GM21381 (cell line): ENCODE measurements at regions not wholly inside any gene's neighbourhood (a gene's known extent, or its start where the extent isn't known, plus 50 kb on each side); places are given as distances from the start of the nearest gene placed in this dataset.
"Not testable (repeated sequence)": the region's sequence is repeated elsewhere in the genome, so short reads cannot be mapped to it uniquely, and the experiment has no call there.

Experiments used
- ATAC-seq: cut with Tn5 transposase; IDR thresholded peaks from one replicate; pipeline ENCODE4 v1.9.1; 2021; ENCODE audit warnings: mild to moderate bottlenecking, moderate library complexity; ENCODE audit not compliant: unreplicated experiment

DNA sequence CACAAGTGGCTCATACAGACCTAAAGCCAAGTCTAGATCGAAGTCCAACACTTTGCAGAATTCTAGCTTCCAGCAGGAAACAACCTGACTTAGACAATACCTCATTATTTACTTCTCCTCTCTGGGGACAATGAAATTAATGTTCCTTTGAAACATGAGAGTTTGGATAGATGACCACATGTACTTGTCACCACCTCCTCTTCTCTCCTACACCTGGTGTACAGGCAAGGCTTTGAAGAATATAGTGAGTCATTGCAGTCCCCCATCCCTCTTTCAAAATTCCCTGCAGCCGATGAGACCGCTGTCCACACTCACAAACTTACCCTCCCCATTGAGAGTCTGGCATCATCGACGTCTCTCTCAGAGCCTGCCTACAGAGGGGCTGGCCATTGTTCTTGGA is 189.0 kb upstream of the HES1 start:
- ATAC-seq = no peak

DNA sequence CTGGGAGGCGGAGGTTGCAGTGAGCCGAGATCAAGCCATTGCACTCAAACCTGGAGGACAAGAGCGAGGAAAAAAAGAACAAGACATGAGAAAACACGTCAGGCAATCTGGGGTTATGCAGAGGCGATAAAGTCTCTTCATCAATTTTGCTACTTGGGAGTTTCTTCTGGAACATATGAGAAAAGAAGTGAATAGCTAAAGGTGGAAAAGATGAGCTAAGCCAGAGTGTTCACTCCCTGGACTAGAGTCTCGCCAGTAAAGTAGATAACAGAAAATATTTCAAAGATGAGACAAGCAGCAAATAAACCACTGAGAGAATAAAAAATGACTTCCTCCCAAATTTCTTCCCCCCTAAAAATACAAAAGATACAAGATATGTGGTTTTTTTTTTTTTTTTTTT is 188.4 kb upstream of the HES1 start:
- no peak for ATAC-seq

GRCh38 chr3:193948459-193948858 is 187.5 kb upstream of the HES1 start:
- ATAC-seq = no peak

DNA sequence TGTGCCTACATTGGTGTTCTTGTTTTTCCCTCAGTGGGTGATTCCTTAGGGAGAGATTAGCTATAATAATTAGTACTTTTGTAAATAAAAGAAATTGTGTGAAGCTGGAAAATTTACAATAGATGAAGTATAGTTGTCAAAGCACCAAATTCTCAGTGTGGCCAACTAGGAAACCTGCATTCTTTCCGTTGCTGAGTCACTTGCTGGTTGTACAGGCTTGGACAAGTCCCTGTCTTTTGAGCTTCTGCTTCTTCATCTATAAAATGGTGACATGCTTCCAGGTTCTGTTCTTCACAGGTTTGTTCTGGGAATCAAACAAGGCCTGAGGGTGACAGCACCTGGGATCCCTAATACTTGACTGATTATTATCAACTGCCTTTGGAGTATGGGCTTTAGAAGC is 184.1 kb upstream of the HES1 start:
- no peak for ATAC-seq

DNA sequence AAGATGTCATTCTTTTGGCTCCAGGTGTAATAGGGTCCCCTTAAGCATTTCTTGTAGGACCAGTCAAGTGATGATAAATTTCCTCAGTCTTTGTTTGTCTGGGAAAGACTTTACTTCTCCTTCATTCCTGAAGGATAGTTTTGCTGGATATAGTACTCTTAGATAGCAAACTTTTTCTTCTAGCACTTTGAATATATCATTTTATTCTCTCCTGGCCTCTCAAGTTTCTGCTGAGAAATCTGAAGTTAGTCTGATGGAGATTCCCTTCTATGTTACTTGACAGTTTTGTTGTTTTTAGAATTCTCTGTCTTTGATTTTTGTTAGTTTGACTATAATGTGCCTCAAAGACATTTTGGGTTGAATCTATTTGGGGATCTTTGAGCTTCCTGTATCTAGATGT is 181.2 kb upstream of the HES1 start:
- ATAC-seq = no peak

- no peak for ATAC-seq
Measured at GRCh38 chr3:193955719-193956118, 180.2 kb upstream of the HES1 start.

DNA sequence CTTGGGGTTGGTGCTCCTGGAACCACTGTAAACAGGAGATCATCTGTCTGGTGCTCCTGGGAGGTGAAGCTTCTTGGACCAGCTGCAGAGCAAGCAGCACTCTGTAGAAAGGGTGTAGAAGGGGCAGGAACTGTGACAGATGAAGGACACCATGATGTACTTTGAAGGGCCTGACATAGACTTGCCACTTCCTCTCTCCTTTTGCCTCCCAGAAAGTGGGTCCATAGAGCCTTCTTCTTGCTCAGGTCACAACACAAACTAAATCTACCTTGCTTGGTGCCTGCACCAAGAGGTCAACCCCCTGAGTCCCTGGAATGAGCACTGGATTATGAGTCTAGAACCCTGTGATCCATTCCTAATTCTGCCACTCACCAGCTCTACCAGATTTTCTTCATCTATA is 176.1 kb upstream of the HES1 start:
- ATAC-seq = no peak

DNA sequence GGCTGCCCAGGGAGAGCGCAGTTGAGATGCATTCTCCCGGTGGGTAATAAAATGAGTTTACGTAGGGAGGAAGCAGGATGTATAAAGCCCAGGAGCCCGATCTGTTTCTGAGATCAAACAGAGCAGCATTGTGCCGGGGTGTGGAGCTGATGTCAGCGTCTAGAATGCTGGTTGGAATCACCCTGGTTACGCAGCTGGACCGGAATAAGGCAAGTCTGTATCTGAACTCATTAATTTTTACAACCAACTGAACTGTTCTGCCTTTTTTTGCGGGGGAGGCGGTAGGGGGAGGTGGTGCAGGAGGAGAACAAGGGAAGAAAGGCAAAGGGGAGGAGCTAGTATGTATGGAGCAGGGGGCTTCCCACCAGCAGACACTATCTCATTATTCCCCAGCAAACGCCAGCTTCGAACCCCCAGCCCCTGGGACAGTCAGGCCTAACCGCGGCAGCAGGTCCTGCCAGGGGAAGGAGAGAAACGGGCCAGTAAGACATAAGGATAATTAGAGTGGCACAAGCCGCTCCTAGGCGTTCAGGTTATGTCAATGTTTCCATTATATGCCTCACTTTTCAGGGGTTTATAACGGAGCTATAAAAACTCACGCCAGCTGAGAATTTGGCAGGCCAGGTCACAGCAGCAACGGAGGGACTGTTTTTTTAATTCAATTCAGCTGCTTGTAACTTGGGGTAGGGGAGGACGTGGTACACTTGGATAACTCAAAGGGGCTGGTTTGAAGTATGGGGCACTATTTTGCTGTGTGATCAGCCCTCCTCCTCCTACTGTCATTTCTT is 175.3 kb upstream of the HES1 start:
- no peak for ATAC-seq

DNA sequence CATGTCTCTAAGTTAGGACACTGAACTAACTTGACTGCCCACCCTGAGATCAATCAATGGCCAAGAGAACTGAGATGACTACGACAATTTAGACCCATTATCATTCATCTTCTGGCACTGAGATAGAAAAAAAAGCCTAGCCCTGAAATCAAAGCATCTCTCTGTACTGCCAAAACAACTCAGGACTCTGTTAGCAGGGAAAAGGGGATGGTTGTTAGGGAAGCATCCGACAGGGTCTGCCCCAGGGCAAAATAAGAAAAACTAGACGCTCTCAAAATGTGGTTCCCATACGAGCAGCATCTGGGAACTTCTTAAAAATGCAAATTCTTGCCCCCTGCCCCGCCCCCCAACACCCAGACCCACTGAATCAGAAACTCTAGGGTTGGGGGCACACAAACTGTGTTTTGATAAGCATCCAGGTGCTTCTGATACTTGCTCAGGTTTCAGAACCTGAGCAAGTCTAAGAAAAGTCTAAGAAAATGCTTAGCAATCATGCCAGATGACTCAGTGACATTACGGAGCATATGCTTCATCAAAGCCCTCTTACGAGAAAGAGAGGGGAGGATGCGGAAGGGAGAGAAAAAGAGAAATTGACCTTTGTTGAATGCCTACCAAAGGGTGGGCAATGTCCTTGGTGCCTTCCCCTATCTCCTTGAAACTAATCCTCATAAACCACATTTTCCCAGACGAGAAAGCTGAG is 172.8 kb upstream of the HES1 start:
- ATAC-seq = no peak

GRCh38 chr3:193963808-193964516 is 172.0 kb upstream of the HES1 start:
- peak; percentile 91 for ATAC-seq

DNA sequence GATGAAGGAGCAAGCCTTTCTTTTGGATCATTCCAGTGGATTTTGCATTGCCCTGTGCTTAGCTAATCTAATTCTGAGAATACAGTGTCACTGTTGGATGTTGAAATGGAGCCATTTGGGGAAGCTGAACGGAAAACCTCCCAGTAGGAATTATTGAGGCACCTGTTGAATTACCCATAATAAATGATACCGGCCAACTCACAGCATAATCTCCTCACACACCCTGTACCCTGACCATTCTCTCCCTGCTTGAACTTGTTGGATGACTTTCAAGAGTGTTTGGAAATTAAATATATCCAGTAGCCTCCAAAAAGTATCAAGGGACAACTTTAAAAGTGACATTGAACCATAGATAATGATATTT is 171.4 kb upstream of the HES1 start:
- ATAC-seq = no peak

DNA sequence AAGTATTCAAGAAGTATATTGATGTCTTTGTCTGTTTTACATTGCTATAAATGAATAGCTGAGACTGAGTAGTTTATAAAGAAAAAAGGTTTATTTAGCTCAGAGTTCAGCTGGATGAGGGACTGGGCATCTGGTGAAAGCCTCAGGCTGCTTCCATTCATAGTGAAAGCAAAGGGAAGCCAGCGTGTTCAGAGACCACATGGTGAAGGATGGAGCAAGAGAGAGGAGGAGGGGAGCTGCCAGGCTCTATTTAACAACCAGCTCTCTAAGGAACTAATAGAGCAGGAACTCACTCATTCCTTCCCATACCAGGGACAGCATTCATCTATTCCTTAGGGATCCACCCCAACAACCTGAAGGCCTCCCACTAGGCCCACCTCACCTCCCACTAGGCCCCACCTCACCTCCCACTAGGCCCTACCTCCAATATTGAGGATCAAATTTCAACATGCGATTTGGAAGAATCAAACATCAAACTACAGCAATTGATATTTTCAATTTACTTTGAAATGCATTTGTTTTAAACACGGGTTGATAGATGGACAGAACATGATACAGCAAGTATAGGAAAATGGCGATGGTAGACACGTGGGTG is 167.5 kb upstream of the HES1 start:
- ATAC-seq = no peak

- not testable (repeated sequence) for ATAC-seq
Measured at GRCh38 chr3:193970131-193970772, 165.7 kb upstream of the HES1 start.

DNA sequence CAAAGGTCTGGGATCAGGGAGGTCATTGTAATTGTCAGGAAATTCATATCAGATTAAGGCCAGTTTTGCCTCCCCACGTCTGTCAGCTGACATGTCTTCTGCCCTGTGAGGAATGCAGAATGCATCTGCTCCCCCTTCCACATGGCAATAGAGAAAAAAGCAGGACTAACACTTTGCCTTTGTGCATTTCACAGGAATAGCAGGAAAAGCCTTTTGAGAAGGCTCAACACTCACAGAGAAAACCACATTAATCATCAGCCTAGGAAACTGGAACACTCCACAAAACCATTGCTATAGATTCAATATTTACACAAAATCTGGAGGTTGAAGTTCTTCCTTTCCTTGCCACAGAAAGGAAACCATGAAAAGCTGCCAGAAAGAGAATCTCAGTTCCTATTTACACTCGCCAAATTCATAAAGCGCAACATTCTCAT is 165.2 kb upstream of the HES1 start:
- ATAC-seq = peak; percentile 26

- peak; percentile 82 for ATAC-seq
Measured at GRCh38 chr3:193971261-193971751, 164.6 kb upstream of the HES1 start.

DNA sequence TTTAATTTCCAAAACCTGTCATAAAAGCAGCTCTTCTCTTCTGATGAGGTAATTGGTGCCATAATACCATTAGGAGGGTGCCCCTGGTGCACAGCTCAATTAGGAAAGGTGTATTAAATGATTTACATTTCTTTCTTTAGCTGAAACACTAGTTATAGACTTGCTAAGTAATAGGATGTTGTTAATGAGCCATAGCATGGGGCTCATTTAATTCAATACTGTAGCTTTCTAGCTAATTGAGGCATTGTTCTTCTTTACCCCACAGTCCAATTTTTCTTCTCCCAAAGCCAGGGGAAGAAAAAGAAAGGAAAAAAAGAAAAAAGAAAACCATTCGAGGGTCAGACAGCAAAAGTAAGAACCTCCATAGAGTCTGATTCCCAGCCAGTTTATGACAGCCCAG is 164.0 kb upstream of the HES1 start:
- no peak for ATAC-seq

GRCh38 chr3:193972832-193973231 is 163.1 kb upstream of the HES1 start:
- ATAC-seq = no peak

DNA sequence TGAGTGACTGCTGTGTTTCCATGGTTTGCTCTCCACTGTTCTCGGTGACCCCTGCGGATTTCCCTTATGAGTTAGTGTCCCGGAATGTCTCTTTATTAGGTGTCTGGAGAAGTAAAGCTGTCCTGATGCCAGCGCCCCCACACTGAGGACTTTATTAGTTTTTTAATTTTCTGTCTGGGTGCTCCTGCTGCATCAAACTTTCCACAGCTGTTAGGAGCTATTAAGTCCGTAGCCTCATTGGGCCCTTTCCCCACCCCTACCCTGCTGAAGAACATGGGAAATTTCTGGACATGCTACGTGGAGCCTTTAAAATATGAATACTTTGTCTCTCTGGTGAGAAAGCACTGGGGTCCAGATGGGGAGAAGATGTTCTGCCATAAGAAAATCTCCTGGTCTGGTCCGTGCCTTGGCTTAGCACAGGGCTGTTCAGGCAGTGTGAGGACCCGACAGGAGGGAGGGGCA is 161.7 kb upstream of the HES1 start:
- ATAC-seq = no peak

DNA sequence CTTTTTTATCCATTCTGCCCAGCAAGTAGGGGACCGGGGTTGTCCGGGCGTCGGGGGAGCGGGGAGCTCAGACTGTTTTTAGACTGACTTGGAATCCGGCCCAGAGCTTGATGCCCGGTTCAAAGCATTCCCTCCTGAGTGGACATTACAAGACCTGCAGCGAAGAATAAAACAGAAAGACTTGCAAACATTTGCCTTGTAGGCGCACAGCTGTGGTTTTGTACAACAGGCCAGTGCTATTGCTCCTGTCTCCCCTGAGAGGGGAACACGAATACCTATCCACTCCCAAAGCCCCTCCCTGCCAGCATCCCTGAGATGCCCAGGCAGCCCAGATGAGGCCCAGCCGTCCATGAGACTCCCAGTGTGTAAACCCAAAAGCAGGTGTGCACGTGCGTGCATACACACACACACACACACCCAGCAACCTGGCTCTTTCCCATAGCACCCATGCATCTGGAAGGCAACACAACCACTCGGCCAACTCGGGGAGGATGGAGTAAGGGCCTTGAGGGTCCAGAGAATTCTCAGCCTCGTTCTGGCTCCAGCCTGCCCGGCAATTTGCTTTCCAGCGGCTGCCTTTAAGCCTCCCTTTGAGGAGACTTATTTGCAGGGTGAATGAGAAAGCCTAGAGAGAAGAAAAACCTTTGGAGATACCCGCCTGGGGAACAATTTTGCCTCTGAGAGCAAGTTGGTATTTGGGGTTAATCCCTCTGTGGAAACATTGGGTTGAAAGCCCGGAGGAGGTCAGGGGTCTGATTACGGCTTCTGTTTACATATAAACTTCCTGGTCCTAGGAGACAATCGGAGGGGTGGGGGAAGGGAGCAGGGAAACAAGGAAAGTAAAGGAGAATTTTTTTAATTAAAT is 161.0 kb upstream of the HES1 start:
- no peak for ATAC-seq

GRCh38 chr3:193977622-193978021 is 158.3 kb upstream of the HES1 start:
- no peak for ATAC-seq
